PC-3 (cell line): ENCODE measurements at regions not wholly inside any gene's neighbourhood (a gene's known extent, or its start where the extent isn't known, plus 50 kb on each side); places are given as distances from the start of the nearest gene placed in this dataset.

Source experiments
- ATAC-seq: fragments of 200-7000 bp; cut with Tn5 transposase; 2 replicates; pipeline ENCODE4 v1.9.1; 2020; ENCODE audit warnings: mild to moderate bottlenecking, moderate library complexity
- BruUV-seq: library from RNA; stranded (reverse); fragments of 400-500 nt; replicated peaks from 2 replicates; lab custom pipeline; 2021; lab: Mats Ljungman, UMichigan
- CTCF ChIA-PET: fragments of 300-600 bp; sonication (Branson Sonifier 250); formaldehyde crosslinking; loops from one replicate; lab custom pipeline; 2022; ENCODE audit warnings: antibody characterized with exemption; lab: Charles Lee
- POLR2A ChIA-PET: fragments of 300-600 bp; sonication (Branson Sonifier 250); formaldehyde crosslinking; loops from one replicate; lab custom pipeline; 2022; ENCODE audit warnings: antibody characterized with exemption; ENCODE audit not compliant: unreplicated experiment; lab: Charles Lee
- DNase-seq: peaks from one replicate; pipeline ENCODE4 v3.0.0-alpha.2; 2015
- H2AFZ ChIP-seq: fragments of 300-600 bp; sonication (generic); 2 replicates; pipeline ENCODE4 v1.6.0; 2016; ENCODE audit warnings: antibody characterized with exemption, low read length
- H3F3A ChIP-seq: fragments of 300-600 bp; sonication (generic); one replicate; pipeline ENCODE4 v1.6.0; 2017; ENCODE audit warnings: antibody characterized with exemption, low read length, control low read depth, mild to moderate bottlenecking; ENCODE audit not compliant: unreplicated experiment
- H3K27ac ChIP-seq: fragments of 300-600 bp; sonication (generic); 2 replicates; pipeline ENCODE4 v1.5.1; 2016; ENCODE audit warnings: mild to moderate bottlenecking, low read length
- H3K27me3 ChIP-seq: fragments of 300-600 bp; sonication (generic); 2 replicates; pipeline ENCODE4 v1.6.1; 2016; ENCODE audit warnings: low read length, mixed read lengths
- H3K36me3 ChIP-seq: fragments of 300-600 bp; sonication (generic); 2 replicates; pipeline ENCODE4 v1.6.1; 2016; ENCODE audit warnings: low read depth, mixed run types, low read length, mixed read lengths
- H3K4me1 ChIP-seq: fragments of 300-600 bp; sonication (generic); 2 replicates; pipeline ENCODE4 v1.5.1; 2016; ENCODE audit warnings: low read length; ENCODE audit not compliant: insufficient read depth
- H3K4me2 ChIP-seq: fragments of 300-600 bp; sonication (generic); 2 replicates; pipeline ENCODE4 v1.6.0; 2016; ENCODE audit warnings: low read length
- H3K4me3 ChIP-seq: fragments of 300-600 bp; sonication (generic); 2 replicates; pipeline ENCODE4 v1.5.1; 2016; ENCODE audit warnings: mild to moderate bottlenecking, low read length, mixed read lengths
- H3K79me2 ChIP-seq: fragments of 300-600 bp; sonication (generic); 2 replicates; pipeline ENCODE4 v1.6.1; 2017; ENCODE audit warnings: low read length, mixed read lengths
- H3K9ac ChIP-seq: fragments of 300-600 bp; sonication (generic); 2 replicates; pipeline ENCODE4 v1.6.0; 2016; ENCODE audit warnings: mild to moderate bottlenecking, low read length
- H3K9me2 ChIP-seq: fragments of 300-600 bp; sonication (generic); replicated peaks from 2 replicates; pipeline ENCODE4 v1.6.1; 2016; ENCODE audit warnings: mixed run types, low read length, mixed read lengths
- H3K9me3 ChIP-seq: fragments of 300-600 bp; sonication (generic); 2 replicates; pipeline ENCODE4 v1.6.1; 2016; ENCODE audit warnings: low read length, mixed read lengths
- H4K20me1 ChIP-seq: fragments of 300-600 bp; sonication (generic); 2 replicates; pipeline ENCODE4 v1.6.1; 2016; ENCODE audit warnings: low read length, mixed read lengths
- CTCF ChIP-seq: fragments of 300-600 bp; sonication (generic); conservative IDR thresholded peaks from 2 replicates; pipeline ENCODE4 v1.5.1; 2017; ENCODE audit warnings: antibody characterized with exemption, low read depth, mild to moderate bottlenecking, low read length
- EZH2 ChIP-seq: fragments of 300-600 bp; sonication (generic); IDR thresholded peaks from one replicate; pipeline ENCODE4 v1.6.1; 2017; ENCODE audit warnings: antibody characterized with exemption, mild to moderate bottlenecking, low read length; ENCODE audit not compliant: unreplicated experiment
- EZH2phosphoT487 ChIP-seq: fragments of 300-600 bp; sonication (generic); IDR thresholded peaks from 2 replicates; pipeline ENCODE4 v1.6.1; 2018; ENCODE audit warnings: mild to moderate bottlenecking, antibody characterized with exemption, low read length, borderline replicate concordance
- intact Hi-C: fragments of 100-400 bp; cut with micrococcal nuclease; formaldehyde crosslinking; loops from 2 replicates; pipeline ENCODE4 v1.9.0; 2023

- Histone ChIP-seq H3F3A (no peaks in the 10 kb centered on the region), H4K20me1 (no peaks in the 10 kb centered on the region), H3K27me3 (no peaks in the 10 kb centered on the region), H2AFZ (no peak overlapping the region), H3K79me2 (no peaks in the 10 kb centered on the region), H3K9me2 (no peaks in the 10 kb centered on the region), H3K9ac (no peak overlapping the region), H3K9me3 (no peaks in the 10 kb centered on the region), H3K27ac (no peak overlapping the region), H3K4me1 (no peaks in the 10 kb centered on the region), H3K4me3 (no peak overlapping the region), H3K4me2 (no peak overlapping the region), H3K36me3 (no peaks in the 10 kb centered on the region)
- TF ChIP-seq CTCF (no peak), EZH2 (no peak), EZH2phosphoT487 (no peak)
- ChIA-PET CTCF (no interaction called here), POLR2A (no interaction called here)
- intact Hi-C loops = no loop called here
- ATAC-seq (no peak), DNase-seq (no peak)
- BruUV-seq = no TSS peak
Measured at GRCh38 chr7:54921116-54921515, 97.7 kb upstream of the EGFR start.

DNA sequence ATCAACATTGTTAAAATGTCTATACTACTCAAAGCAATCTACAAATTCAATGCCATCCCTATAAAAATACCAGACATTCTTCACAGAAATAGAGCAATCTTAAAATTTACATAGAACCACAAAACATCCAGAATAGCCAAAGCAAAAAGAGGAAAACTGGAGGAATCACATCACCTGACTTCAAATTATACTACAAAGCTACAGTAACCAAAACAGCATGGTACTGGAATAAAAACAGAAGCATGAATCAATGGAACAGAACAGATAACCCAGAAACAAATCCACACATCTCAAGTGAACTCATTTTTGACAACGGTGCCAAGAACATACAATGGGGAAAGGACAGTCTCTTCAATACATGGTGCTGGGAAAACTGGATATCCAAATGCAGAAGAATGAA, 87.3 kb upstream of the EGFR start:
- H3F3A ChIP-seq = no peaks in the 10 kb centered on the region
- H3K9me2 ChIP-seq = no peaks in the 10 kb centered on the region
- intact Hi-C loops = no loop called here
- no peaks in the 10 kb centered on the region for H3K36me3 ChIP-seq
- H3K4me1 ChIP-seq = peaks cover 9% of the 10 kb centered on the region
- H3K4me3 ChIP-seq = no peak overlapping the region
- POLR2A ChIA-PET = no interaction called here
- no peak for DNase-seq
- H3K79me2 ChIP-seq = no peaks in the 10 kb centered on the region
- no peaks in the 10 kb centered on the region for H3K9me3 ChIP-seq
- ATAC-seq = no peak
- BruUV-seq = no TSS peak
- no peaks in the 10 kb centered on the region for H4K20me1 ChIP-seq
- H3K4me2 ChIP-seq = no peak overlapping the region
- no peak overlapping the region for H3K27ac ChIP-seq
- CTCF ChIA-PET = no interaction called here
- H3K9ac ChIP-seq = no peak overlapping the region
- TF ChIP-seq CTCF (no peak), EZH2phosphoT487 (no peak), EZH2 (no peak)
- H2AFZ ChIP-seq = no peak overlapping the region
- no peaks in the 10 kb centered on the region for H3K27me3 ChIP-seq

GRCh38 chr7:54932818-54933543, 85.8 kb upstream of the EGFR start:
- Histone ChIP-seq H3K27ac (no peak overlapping the region), H3K27me3 (no peaks in the 10 kb centered on the region), H3K4me1 (peaks cover 9% of the 10 kb centered on the region), H3F3A (no peaks in the 10 kb centered on the region), H3K9me2 (no peaks in the 10 kb centered on the region), H3K79me2 (no peaks in the 10 kb centered on the region), H4K20me1 (no peaks in the 10 kb centered on the region), H3K9me3 (no peaks in the 10 kb centered on the region), H3K4me3 (peak overlapping the region; percentile 62), H3K36me3 (no peaks in the 10 kb centered on the region), H3K9ac (peak overlapping the region; percentile 37), H2AFZ (peak overlapping the region; percentile 68), H3K4me2 (peak overlapping the region; percentile 71)
- intact Hi-C loops = no loop called here
- no TSS peak for BruUV-seq
- ChIA-PET POLR2A (interaction anchor here (0.6 kb wide), 1 partner anchor 14 kb away, joined by 4 read pairs; no protein-coding TSS in a partner anchor), CTCF (no interaction called here)
- TF ChIP-seq EZH2 (no peak), EZH2phosphoT487 (no peak), CTCF (no peak)
- DNase-seq = peak; percentile 73
- peak; percentile 99 for ATAC-seq
